LNCaP clone FGC (cell line): ENCODE measurements at regions not wholly inside any gene's neighbourhood (a gene's known extent, or its start where the extent isn't known, plus 50 kb on each side); places are given as distances from the start of the nearest gene placed in this dataset.

Source experiments
- DNase-seq: peaks from one replicate; pipeline ENCODE4 v3.0.0-alpha.2; 2011; ENCODE audit warnings: low read depth
- H3K4me3 ChIP-seq: 2 replicates; pipeline ENCODE4 v1.5.1; 2011; ENCODE audit warnings: mild to moderate bottlenecking, low read depth, low read length, control low read depth
- CTCF ChIP-seq: IDR thresholded peaks from 2 replicates; pipeline ENCODE4 v1.5.1; 2012; ENCODE audit warnings: mild to moderate bottlenecking; ENCODE audit not compliant: control insufficient read depth, insufficient read depth; ENCODE audit errors: extremely low read depth

- no peak for TF ChIP-seq CTCF
- DNase-seq, result no peak
These were observed 217.6 kb downstream of the LTN1 start for GRCh38 chr21:28775071-28775470.

GRCh38 chr21:28773036-28773435 is 219.6 kb downstream of the LTN1 start:
- TF ChIP-seq CTCF, result no peak
- H3K4me3 ChIP-seq, result no peak overlapping the region
- no peak for DNase-seq

More at GRCh38 chr21:28775071-28775470, 217.6 kb downstream of the LTN1 start:
- H3K4me3 ChIP-seq, result no peak overlapping the region

GRCh38 chr21:28771790-28772501 is 220.7 kb downstream of the LTN1 start:
- TF ChIP-seq CTCF, result no peak
- peak overlapping the region; percentile 17 for H3K4me3 ChIP-seq
- peak; percentile 85 for DNase-seq

- no peak overlapping the region for H3K4me3 ChIP-seq
- no peak for TF ChIP-seq CTCF
- no peak for DNase-seq
These were observed 221.6 kb downstream of the LTN1 start for GRCh38 chr21:28770867-28771661.

- no peak for TF ChIP-seq CTCF
- H3K4me3 ChIP-seq, result no peak overlapping the region
- no peak for DNase-seq
These were observed 223.0 kb downstream of the LTN1 start for GRCh38 chr21:28769683-28770082.

- TF ChIP-seq CTCF, result no peak
- DNase-seq, result no peak
- H3K4me3 ChIP-seq, result no peak overlapping the region
These were observed 223.9 kb downstream of the LTN1 start for GRCh38 chr21:28768753-28769152.
